ENCODE measurements at regions not wholly inside any gene's neighbourhood (a gene's known extent, or its start where the extent isn't known, plus 50 kb on each side); places are given as distances from the start of the nearest gene placed in this dataset.

DNA sequence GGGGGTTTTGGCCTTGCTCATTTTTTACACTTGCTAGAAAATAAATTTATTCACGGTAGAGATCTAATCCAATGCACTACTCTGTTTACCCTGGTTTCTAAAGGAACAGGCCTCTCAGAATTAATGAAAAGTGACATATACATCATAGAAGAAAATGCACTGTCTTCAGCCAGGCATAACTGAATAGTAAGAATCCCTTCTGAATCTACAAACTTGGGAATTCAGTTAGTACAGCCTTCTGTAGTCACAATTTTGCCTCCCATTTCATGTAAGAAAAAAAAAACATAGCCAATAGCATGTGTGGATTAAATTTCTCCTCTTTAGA lies 197.3 kb downstream of the CAAP1 start:
- no peak for TF ChIP-seq EP300 (IDR thresholded peaks at IDR 0.05)
- no peak for TF ChIP-seq POLR2A (IDR thresholded peaks at IDR 0.05)
- TF ChIP-seq, protein P1, sequence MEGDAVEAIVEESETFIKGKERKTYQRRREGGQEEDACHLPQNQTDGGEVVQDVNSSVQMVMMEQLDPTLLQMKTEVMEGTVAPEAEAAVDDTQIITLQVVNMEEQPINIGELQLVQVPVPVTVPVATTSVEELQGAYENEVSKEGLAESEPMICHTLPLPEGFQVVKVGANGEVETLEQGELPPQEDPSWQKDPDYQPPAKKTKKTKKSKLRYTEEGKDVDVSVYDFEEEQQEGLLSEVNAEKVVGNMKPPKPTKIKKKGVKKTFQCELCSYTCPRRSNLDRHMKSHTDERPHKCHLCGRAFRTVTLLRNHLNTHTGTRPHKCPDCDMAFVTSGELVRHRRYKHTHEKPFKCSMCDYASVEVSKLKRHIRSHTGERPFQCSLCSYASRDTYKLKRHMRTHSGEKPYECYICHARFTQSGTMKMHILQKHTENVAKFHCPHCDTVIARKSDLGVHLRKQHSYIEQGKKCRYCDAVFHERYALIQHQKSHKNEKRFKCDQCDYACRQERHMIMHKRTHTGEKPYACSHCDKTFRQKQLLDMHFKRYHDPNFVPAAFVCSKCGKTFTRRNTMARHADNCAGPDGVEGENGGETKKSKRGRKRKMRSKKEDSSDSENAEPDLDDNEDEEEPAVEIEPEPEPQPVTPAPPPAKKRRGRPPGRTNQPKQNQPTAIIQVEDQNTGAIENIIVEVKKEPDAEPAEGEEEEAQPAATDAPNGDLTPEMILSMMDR (IDR thresholded peaks at IDR 0.05): no peak
- DNase-seq: no peak
- Histone ChIP-seq H3K27ac (no peak overlapping the region), H3K27me3 (no peaks in the 10 kb centered on the region), H3K4me3 (no peak overlapping the region), H3K9me3 (no peaks in the 10 kb centered on the region), H3K4me1 (ENCODE audit: insufficient read depth) (no peaks in the 10 kb centered on the region), H3K36me3 (no peaks in the 10 kb centered on the region)
- WGBS, 3 donors: 79 to 90% (median 82%) methylated on average over 1 of the region's 1 CpG
- intact Hi-C loops (cut with DNase I): no loop called here

DNA sequence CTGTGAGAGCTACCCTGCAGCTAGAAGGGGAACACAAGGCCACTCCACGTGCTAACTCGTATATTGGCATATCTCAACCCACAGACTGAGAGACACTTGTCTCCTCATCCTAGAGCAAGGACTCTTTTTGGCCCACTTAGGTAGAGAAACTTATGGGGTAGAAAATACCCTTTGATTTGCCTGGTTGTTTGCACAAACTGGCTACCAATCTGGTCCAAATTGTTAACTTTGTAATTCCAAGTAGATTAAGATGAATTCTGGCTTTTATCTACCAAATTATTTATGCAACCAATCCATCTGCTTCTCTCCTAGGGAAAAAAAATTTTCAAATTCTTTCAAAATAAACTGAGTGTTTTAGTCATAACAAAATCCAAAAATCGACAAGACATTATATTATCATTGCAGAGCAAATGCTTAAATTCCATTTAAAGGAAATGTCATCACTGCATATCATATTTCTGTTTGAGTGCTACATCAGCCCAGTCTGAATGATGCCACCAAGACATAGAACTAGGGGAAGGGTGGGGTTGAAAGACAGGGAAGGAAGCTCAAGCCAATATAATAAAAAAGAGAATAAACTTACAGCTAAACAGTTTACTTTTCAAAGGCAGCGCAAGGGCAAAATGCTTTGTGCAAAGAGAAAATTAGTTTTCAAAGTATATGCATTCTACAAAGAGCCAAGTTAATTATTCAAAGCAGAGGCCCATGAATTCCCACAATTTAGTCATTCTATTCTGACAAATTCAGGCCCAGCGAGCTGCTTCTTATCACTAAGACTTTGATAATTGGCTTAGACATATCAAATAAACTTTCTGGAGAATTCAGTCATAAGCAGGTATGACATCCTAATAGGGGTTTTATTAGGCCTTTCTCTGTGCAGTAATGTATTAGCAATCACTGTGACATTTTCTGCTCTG lies 198.0 kb downstream of the CAAP1 start:
- Histone ChIP-seq H3K9me3 (no peaks in the 10 kb centered on the region), H3K4me1 (ENCODE audit: insufficient read depth) (no peaks in the 10 kb centered on the region), H3K27ac (no peak overlapping the region), H3K36me3 (no peaks in the 10 kb centered on the region), H3K4me3 (no peak overlapping the region), H3K27me3 (no peaks in the 10 kb centered on the region)
- intact Hi-C loops (cut with DNase I): no loop called here
- 55 to 76% (median 57%) methylated on average over 5 of the region's 5 CpGs for WGBS, 3 donors
- TF ChIP-seq EP300 (IDR thresholded peaks at IDR 0.05) (no peak), POLR2A (IDR thresholded peaks at IDR 0.05) (no peak)
- TF ChIP-seq, protein P1 (IDR thresholded peaks at IDR 0.05): no peak
- no peak for DNase-seq

DNA sequence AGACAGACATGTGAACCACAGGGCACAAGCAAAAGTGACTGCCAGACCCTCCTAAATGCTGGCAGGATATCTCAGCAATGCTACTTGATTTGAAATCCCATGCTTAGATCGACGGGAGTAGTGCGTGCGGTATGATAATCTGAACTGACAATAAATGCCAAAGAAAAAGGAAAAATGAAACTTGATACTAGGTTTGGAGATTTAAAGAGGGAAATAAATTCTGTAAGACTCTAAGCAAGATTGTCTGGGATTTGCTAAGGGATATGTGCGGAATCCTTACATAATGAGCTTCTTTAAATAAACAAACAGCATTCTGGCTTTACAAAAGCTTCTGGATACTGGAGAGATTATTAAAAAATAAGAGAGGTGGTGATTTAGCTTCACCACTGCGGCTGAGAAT lies 203.6 kb downstream of the CAAP1 start:
- no peak overlapping the region for H3K27ac ChIP-seq
- no peaks in the 10 kb centered on the region for H3K36me3 ChIP-seq
- no peaks in the 10 kb centered on the region for H3K27me3 ChIP-seq
- 72 to 89% (median 76%) methylated on average over 6 of the region's 6 CpGs for WGBS, 3 donors
- H3K4me3 ChIP-seq: no peak overlapping the region
- no peaks in the 10 kb centered on the region for H3K4me1 ChIP-seq (ENCODE audit: insufficient read depth)
- H3K9me3 ChIP-seq: no peaks in the 10 kb centered on the region
- DNase-seq: no peak
- TF ChIP-seq, protein P1 (IDR thresholded peaks at IDR 0.05): no peak
- TF ChIP-seq POLR2A (IDR thresholded peaks at IDR 0.05): no peak
- no peak for TF ChIP-seq EP300 (IDR thresholded peaks at IDR 0.05)
- intact Hi-C loops (cut with DNase I): no loop called here

DNA sequence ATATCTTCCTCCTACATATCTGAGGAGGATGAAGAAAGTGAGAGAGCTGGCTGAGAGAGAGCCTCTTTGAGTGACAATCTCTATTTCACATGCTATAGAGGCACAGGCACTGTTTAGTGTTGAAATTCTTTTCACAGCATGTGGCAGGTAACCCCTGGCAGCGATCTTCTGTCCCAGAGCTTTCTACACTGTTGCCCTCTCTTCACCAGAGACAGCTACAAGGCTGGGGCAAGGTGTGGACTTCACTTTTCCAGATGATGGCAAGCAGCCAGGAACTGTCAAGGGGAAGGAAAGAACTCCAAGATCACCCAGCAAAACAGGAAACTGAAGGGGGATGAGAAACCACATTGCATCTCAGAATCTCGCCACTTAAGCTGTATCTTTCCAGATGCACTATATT lies 205.2 kb downstream of the CAAP1 start:
- Histone ChIP-seq H3K4me3 (no peak overlapping the region), H3K27ac (no peak overlapping the region), H3K36me3 (no peaks in the 10 kb centered on the region), H3K27me3 (no peaks in the 10 kb centered on the region), H3K4me1 (ENCODE audit: insufficient read depth) (no peaks in the 10 kb centered on the region), H3K9me3 (no peaks in the 10 kb centered on the region)
- TF ChIP-seq, protein P1 (IDR thresholded peaks at IDR 0.05): no peak
- TF ChIP-seq EP300 (IDR thresholded peaks at IDR 0.05): no peak
- TF ChIP-seq POLR2A (IDR thresholded peaks at IDR 0.05): no peak
- intact Hi-C loops (cut with DNase I): no loop called here
- 30 to 35% (median 31%) methylated on average over 2 of the region's 2 CpGs for WGBS, 3 donors
- DNase-seq: no peak
